Hepatocyte (in vitro differentiated cells): ENCODE measurements at regions not wholly inside any gene's neighbourhood (a gene's known extent, or its start where the extent isn't known, plus 50 kb on each side); places are given as distances from the start of the nearest gene placed in this dataset.

ENCODE experiments used
- EZH2 ChIP-seq: fragments of 200-600 bp; sonication (generic); IDR thresholded peaks from 2 replicates; pipeline ENCODE4 v1.6.1; 2016; ENCODE audit warnings: antibody characterized with exemption, mild to moderate bottlenecking, borderline replicate concordance
- EZH2phosphoT487 ChIP-seq: fragments of 200-600 bp; sonication (generic); IDR thresholded peaks from one replicate; pipeline ENCODE4 v1.6.1; 2018; ENCODE audit warnings: antibody characterized with exemption, mild to moderate bottlenecking, low read depth, moderate library complexity; ENCODE audit not compliant: unreplicated experiment, severe bottlenecking
- TF ChIP-seq, protein P1 (sequence below): fragments of 200-600 bp; sonication (generic); IDR thresholded peaks from 2 replicates; pipeline ENCODE4 v1.5.1; 2016; ENCODE audit warnings: antibody characterized with exemption, mild to moderate bottlenecking; ENCODE audit not compliant: poor library complexity

DNA sequence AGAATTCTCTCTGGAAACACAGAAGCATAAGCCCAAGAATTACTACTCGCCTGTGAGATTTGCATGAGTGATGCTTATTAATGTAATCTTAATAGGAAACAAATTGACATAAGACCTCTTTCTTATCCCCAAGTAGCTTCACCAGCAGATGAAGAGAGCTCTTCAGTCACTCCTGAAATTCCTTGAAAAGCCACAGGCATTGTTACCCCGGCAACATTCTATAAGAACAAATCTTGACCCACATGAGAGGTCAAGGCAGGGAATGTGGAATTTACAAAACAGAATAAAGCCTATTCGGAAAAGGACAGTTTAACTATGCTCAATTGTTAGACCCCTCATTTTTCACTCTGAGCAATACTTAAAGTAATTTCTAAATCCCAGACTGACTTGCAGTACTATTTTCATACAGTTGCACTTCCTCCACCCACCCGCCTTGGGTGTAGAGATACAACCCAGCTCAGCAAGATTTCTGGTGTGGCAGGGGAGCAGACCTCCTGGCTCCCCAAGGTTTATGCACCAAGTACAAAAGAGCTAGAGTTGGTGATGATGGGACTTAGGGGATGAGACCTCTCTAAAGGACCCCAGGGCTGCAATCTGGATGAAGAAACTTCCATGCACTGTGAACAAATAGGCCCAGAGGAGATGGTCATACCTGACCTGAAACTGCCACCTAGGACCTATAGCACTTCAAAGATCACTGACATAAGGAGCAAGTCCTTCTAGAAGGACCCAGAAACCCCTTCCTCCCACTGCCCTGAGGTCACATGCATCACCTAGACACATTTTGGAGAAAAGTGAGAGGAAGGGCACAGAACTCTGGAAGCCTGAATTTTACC is 242.1 kb downstream of the ZNF608 start:
- TF ChIP-seq, protein P1, sequence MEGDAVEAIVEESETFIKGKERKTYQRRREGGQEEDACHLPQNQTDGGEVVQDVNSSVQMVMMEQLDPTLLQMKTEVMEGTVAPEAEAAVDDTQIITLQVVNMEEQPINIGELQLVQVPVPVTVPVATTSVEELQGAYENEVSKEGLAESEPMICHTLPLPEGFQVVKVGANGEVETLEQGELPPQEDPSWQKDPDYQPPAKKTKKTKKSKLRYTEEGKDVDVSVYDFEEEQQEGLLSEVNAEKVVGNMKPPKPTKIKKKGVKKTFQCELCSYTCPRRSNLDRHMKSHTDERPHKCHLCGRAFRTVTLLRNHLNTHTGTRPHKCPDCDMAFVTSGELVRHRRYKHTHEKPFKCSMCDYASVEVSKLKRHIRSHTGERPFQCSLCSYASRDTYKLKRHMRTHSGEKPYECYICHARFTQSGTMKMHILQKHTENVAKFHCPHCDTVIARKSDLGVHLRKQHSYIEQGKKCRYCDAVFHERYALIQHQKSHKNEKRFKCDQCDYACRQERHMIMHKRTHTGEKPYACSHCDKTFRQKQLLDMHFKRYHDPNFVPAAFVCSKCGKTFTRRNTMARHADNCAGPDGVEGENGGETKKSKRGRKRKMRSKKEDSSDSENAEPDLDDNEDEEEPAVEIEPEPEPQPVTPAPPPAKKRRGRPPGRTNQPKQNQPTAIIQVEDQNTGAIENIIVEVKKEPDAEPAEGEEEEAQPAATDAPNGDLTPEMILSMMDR = no peak
- no peak for TF ChIP-seq EZH2phosphoT487
- no peak for TF ChIP-seq EZH2
